ENCODE measurements at regions not wholly inside any gene's neighbourhood (a gene's known extent, or its start where the extent isn't known, plus 50 kb on each side); places are given as distances from the start of the nearest gene placed in this dataset.
A peak's percentile ranks its signal among the peaks of the same experiment; 100 is the strongest.

GRCh38 chr4:32374206-32374605, 1654.0 kb downstream of the PCDH7 start:
- H3K4me3 ChIP-seq (ENCODE audit: low read depth, low read length): no peak overlapping the region
- no peak for TF ChIP-seq CTCF (IDR thresholded peaks at IDR 0.05; ENCODE audit: low read depth, low read length)

GRCh38 chr4:32393806-32394205, 1673.6 kb downstream of the PCDH7 start:
- no peak for TF ChIP-seq CTCF (IDR thresholded peaks at IDR 0.05; ENCODE audit: low read depth, low read length)
- H3K4me1 ChIP-seq: no peaks in the 10 kb centered on the region
- H3K9me3 ChIP-seq: no peaks in the 10 kb centered on the region
- no peak overlapping the region for H3K4me3 ChIP-seq (ENCODE audit: low read depth, low read length)
- no peaks in the 10 kb centered on the region for H3K36me3 ChIP-seq
- DNase-seq: no peak
- H3K27me3 ChIP-seq: no peaks in the 10 kb centered on the region

More at GRCh38 chr4:32374206-32374605, 1654.0 kb downstream of the PCDH7 start:
- H3K27me3 ChIP-seq: no peaks in the 10 kb centered on the region
- H3K36me3 ChIP-seq: no peaks in the 10 kb centered on the region
- peaks cover 12% of the 10 kb centered on the region for H3K4me1 ChIP-seq
- DNase-seq: no peak
- H3K9me3 ChIP-seq: no peaks in the 10 kb centered on the region

- Histone ChIP-seq H3K9me3 (no peaks in the 10 kb centered on the region), H3K4me3 (ENCODE audit: low read depth, low read length) (no peak overlapping the region), H3K4me1 (no peaks in the 10 kb centered on the region), H3K36me3 (no peaks in the 10 kb centered on the region), H3K27me3 (no peaks in the 10 kb centered on the region)
- TF ChIP-seq CTCF (IDR thresholded peaks at IDR 0.05; ENCODE audit: low read depth, low read length): no peak
- no peak for DNase-seq
These were observed 1674.1 kb downstream of the PCDH7 start for GRCh38 chr4:32394255-32394654.

GRCh38 chr4:32396507-32397070, 1676.4 kb downstream of the PCDH7 start:
- no peak overlapping the region for H3K4me3 ChIP-seq (ENCODE audit: low read depth, low read length)
- H3K36me3 ChIP-seq: no peaks in the 10 kb centered on the region
- no peak for DNase-seq
- H3K27me3 ChIP-seq: no peaks in the 10 kb centered on the region
- no peaks in the 10 kb centered on the region for H3K4me1 ChIP-seq
- no peaks in the 10 kb centered on the region for H3K9me3 ChIP-seq
- TF ChIP-seq CTCF (IDR thresholded peaks at IDR 0.05; ENCODE audit: low read depth, low read length): no peak

GRCh38 chr4:32400870-32401269, 1680.7 kb downstream of the PCDH7 start:
- Histone ChIP-seq H3K4me1 (no peaks in the 10 kb centered on the region), H3K36me3 (no peaks in the 10 kb centered on the region), H3K27me3 (no peaks in the 10 kb centered on the region), H3K9me3 (no peaks in the 10 kb centered on the region), H3K4me3 (ENCODE audit: low read depth, low read length) (no peak overlapping the region)
- TF ChIP-seq CTCF (IDR thresholded peaks at IDR 0.05; ENCODE audit: low read depth, low read length): no peak
- DNase-seq: no peak

- no peak for DNase-seq
- H3K9me3 ChIP-seq: no peaks in the 10 kb centered on the region
- no peak overlapping the region for H3K4me3 ChIP-seq (ENCODE audit: low read depth, low read length)
- TF ChIP-seq CTCF (IDR thresholded peaks at IDR 0.05; ENCODE audit: low read depth, low read length): peak; percentile 46
- no peaks in the 10 kb centered on the region for H3K27me3 ChIP-seq
- H3K4me1 ChIP-seq: no peaks in the 10 kb centered on the region
- no peaks in the 10 kb centered on the region for H3K36me3 ChIP-seq
These were observed 1697.0 kb downstream of the PCDH7 start for GRCh38 chr4:32417113-32417704.

Data from BE2C (cell line).